Activated CD8-positive, alpha-beta memory T cell treated with anti-CD3 and anti-CD28 coated beads, Interleukin-2, amount 50 U/mL, for 24 hours (primary cell): ENCODE measurements at regions not wholly inside any gene's neighbourhood (a gene's known extent, or its start where the extent isn't known, plus 50 kb on each side); places are given as distances from the start of the nearest gene placed in this dataset.

ENCODE experiments used
- DNase-seq: peaks from one replicate; pipeline ENCODE4 v3.0.0-alpha.2; 2020; ENCODE audit errors: extremely low read depth

DNA sequence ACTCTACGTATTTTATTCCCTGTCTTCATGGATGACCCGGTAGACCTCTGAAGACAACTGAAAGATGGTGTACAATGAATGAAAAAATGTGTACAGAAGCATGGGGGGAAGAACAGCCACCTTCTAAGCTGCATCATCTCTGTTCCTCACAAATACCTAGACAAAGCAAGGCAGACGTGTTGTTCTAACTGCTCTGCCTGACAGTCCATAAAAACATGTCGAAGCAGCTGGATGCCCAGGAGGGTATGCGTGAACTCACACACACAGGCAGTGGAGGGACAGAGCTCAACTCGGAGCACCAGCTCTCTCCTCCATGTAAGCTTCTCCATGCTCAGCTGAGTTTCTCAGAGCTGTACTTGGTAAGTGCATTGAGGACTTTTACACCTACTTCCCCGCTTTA, 327.4 kb downstream of the CTTN start:
- no peak for DNase-seq

DNA sequence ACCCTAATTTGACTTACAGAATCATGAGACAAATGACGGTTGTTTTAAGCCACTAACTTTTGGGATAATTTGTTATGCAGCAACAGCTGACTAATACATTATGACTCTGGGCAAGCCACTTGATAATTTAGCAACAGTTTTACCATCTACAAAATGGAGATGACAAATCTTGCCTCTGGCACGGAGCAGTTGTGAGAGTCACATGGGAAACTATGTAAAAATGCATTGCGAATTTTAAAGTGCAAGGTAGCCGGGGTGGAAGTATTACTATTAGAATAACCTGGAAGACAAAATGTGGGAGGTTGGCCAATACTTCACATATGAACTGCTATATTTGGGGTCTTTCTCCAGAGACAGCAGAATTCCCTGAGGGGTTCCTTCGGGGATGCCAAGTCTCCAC, 328.7 kb downstream of the CTTN start:
- no peak for DNase-seq

DNA sequence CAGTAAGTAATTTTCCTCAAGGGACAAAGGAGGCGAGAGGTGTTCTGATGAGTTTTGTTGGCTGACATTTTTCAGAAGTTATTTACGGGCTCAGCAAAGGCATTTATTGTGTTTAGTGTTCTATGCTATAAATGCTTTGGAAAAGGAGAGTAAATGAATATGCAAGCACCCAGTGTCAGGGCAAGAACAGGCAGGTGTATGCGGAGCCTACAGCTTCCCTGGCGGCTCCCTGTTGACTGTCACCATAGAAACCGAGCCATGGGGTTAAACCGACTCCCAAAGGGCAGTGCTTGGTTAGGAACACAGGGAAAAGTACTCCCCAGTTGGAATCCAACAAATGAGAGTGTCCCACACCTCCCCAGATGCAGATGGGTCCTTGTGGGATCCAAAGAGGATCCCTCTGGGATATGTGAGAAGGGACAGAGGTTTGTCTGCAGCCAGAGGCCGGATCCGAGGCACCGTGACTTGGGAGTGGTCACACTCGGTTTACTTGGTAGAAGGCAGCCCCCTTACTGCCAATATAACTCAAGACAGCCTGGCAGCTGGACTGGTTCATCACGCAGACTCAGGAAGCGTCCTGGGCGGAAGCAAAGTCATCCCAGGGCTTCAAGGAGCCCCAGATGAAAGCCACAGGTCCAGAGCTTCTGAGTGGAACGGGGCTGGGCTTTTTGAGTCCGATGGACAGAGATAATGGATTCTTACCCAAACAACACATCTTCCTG, 329.7 kb downstream of the CTTN start:
- DNase-seq, result no peak

GRCh38 chr11:70729949-70730348, 331.6 kb downstream of the CTTN start:
- no peak for DNase-seq

- no peak for DNase-seq
These were observed 332.1 kb downstream of the CTTN start for GRCh38 chr11:70730411-70730810.

DNA sequence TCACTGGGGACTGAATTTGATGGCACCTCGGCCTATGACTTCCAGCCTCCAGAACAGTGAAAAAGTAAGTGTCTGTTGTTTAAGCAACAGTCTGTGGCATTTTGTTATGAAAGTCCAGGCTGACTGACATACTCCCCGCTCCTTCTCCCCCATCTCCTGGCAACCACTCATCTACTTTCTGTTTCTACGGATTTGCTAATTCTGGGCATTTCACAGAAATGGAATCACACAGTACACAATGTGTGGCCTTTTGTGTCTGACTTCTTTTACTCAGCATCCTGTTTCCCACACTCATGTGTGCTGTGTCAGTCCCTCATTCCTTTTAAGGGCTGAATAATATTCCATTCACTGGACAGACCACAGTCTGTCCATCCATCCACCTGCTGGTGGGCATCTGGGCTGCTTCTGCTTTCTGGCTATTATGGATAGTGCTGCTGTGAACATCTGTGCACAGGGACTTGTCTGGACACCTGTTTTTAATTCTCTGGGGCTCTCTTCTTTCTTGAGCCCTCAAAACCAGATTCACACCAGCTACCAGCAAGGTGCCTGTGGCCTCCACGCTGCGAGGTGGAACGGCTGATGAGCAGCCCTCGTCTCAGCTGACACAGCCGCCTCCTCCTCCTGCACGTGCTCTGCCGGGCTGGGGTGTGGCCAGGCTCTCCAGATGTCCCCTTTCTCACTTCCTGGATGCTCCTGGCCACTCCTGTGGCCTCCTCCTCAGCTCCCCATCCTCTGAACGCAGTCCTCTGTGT, 333.1 kb downstream of the CTTN start:
- no peak for DNase-seq

DNA sequence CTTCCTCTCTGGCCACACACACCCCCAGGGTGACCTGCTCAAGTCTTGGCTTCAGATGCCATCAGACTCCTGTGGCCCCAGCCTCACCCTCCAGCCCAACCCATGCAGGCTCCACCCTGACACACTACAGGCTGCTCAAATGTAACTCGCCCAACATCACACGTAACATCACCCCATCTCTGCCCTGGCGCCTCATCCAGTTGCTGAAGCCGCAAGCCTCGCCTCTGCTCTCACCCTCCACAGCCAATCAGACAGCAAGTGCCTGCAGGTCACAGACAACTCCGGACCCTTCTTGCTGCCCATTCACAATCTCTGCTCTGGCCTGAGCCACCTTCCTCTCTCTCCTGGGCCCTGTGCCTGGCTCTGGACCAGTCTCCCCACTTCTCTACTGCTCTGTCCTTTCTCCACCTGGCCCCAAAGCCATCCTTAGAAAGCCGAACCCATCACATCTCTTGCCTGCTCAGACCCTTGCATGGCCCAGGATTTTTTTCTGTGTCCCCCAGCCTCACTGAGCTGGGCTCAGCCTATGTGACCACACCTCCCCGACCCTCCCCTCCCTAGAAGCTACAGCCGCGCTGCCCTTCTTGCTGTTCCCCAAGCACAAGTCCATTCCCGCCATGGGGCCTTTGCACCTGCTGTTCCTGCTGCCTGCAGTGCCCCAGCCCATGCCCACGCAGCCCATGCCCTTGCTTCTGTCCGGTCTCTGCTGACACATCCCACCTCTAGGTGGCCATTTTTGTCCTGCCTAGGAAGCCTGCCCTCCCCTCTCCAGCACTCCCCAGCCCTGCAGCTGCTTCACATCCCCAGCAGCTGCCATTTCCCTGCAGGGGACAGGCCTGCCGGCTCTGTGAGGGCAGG, 333.9 kb downstream of the CTTN start:
- DNase-seq, result no peak

- DNase-seq, result no peak
These were observed 334.5 kb downstream of the CTTN start for GRCh38 chr11:70732881-70733196.

- no peak for DNase-seq
These were observed 335.3 kb downstream of the CTTN start for GRCh38 chr11:70733327-70734325.

DNA sequence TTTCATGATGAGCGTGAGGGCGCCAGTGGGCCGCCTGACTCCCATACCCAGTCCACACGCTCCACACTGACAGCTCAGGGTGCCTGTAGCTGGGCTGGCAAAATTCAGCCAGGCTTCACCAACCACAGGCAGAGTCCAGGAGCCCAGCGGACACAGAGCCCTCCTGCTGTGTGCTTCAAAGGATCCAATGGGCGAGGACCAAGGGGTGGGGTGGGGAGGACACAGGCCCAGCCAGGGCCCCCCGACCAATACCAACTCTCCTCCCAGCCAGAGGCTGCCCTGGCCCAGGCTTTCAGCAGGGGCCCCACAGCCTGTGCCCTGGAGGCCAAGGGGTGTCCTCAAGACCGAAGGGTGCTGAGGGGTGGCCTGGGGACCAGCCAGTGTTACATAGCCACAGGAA, 336.1 kb downstream of the CTTN start:
- DNase-seq, result no peak

GRCh38 chr11:70734911-70735310, 336.6 kb downstream of the CTTN start:
- no peak for DNase-seq

DNA sequence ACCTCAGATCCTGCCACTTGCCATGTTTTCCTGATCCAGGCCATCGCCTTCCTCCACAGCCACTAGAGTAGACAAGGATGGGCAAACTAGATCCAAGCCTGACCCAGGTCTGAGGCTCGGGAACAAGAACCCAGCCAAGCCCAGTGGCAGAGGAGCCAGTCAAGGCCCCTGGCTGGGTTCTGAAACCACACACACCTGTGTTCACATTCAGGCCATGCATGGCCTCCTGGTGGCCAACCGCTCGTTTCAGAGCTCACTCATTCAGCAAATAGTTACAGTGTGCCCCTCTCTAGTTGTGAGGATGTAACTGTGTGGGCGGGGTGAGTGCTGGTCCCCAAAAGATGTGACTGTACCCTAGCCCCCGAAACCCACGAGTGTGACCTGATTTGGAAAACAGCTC, 337.6 kb downstream of the CTTN start:
- DNase-seq, result no peak

- DNase-seq, result no peak
These were observed 338.1 kb downstream of the CTTN start for GRCh38 chr11:70736461-70736860.

DNA sequence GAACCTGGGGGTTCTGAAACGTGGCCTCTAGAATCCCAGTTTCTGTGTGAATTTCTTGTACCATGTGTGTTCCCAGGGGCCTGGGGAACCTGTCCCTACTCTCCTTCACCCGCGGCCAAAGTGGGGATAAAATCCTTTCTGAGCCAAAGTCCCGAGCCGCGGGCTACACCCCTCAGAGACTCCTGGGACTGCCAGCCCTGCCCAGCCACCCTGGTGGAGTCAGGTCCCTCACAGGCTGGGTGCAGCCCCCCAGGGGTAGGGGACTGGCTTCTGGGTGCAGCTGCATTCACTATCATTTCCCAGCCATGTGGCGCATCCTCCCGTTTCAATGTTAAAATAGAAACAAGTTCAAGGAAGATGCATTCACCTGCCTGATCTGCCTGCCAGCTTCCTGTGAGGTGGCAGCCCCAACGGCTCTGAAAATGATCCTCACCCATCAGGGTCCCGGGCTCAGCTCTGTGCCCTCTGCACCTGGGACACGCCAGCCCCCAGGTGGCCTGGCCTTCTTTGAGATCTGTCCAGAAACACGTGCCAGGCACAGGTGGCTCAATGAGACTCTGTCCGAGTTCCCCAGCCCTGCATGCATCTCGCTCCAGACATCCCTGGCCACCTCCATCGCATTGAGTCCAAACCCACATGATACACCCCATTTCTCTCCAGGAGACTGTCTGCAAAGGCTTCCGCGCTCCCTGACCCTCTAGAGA, 338.8 kb downstream of the CTTN start:
- DNase-seq, result no peak

GRCh38 chr11:70737816-70738630, 339.7 kb downstream of the CTTN start:
- no peak for DNase-seq

- no peak for DNase-seq
These were observed 340.3 kb downstream of the CTTN start for GRCh38 chr11:70738661-70739060.

- DNase-seq, result no peak
These were observed 340.8 kb downstream of the CTTN start for GRCh38 chr11:70739091-70739490.

DNA sequence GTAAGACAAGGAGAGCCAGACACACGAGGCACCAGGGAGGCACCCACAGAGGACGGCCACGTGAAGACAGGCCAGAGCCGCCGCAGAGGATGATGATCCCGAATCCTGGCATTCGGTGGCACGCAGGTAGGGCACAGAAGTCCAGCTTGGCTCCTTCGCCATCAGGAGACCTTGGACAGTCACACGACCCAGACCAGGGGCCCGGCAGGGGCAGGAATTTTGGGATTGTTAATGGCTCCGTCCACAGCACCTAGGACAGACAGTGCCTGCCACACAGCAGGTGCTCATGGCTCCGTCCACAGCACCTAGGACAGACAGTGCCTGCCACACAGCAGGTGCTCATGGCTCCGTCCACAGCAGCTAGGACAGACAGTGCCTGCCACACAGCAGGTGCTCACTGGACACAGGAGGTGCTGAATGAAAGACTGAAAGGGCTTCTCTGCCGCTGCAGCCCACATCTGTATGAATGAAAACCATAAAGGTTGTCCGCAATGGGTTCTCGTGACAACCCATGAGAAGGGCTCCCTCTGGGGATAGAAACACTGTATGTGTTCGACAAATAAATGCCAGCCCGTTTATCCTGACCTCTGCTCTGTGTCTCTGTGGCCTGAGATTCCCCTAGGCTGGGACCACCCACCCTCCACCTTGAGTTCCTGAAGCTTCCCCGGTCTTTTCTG, 341.6 kb downstream of the CTTN start:
- DNase-seq, result no peak

DNA sequence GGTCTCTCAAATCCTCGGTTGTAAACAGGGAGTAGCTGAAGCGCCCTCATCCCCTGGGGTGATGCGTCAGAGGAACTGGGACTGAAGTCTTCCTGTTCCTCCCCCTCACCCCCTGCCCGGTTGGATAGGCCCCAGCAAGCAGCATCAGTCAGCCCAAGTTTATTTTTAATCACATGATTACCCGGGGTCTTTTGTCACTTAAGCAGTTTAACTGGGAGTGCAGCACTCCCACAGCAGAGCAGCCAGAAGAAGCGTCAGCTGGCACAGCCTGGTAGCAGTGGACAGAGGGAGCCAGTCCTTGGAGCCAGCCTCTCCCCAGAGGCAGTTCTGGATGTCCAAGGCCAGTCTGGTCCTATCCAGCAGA, 342.1 kb downstream of the CTTN start:
- no peak for DNase-seq

DNA sequence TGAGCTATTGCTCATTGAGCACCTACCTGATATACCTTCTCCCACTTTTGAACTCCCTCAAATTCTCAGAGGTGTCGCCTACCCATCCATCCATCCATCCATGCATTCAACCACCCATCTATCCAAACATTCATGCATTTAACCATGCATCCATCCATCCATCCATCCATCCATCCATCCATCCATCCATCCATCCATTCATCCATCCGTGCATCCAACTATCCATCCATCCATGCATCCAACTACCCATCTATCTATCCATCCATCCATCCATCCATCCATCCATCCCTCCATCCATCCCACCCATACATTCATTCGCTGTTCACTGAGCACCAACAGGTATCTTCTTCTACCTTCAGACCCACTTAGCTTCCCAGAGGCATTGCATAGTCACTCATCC, 342.8 kb downstream of the CTTN start:
- no peak for DNase-seq
